ENCODE measurements at regions not wholly inside any gene's neighbourhood (a gene's known extent, or its start where the extent isn't known, plus 50 kb on each side); places are given as distances from the start of the nearest gene placed in this dataset.

- H3K4me3 ChIP-seq (ENCODE audit: low read length) = no peak overlapping the region
- no peak overlapping the region for H3K27ac ChIP-seq (ENCODE audit: low read depth, low read length)
- WGBS (ENCODE audit: extremely low coverage, insufficient coverage, low lambda C conversion rate) = 100% methylated on average over 1 of the region's 5 CpGs
These were observed 122.9 kb upstream of the ATP2B1 start for GRCh38 chr12:89831310-89832095.

GRCh38 chr12:89829434-89829975, 120.9 kb upstream of the ATP2B1 start:
- Histone ChIP-seq H4K8ac (ENCODE audit: low read depth, low read length) (peak overlapping the region; percentile 56), H3K79me2 (ENCODE audit: control insufficient read depth, insufficient read depth, low read length) (no peaks in the 10 kb centered on the region), H3K27me3 (ENCODE audit: insufficient read depth, low read length, poor library complexity) (no peaks in the 10 kb centered on the region), H3K27ac (ENCODE audit: low read depth, low read length) (no peak overlapping the region), H2BK5ac (ENCODE audit: low read length) (no peak overlapping the region), H2AK5ac (ENCODE audit: low read length) (no peak overlapping the region), H3K79me1 (ENCODE audit: low read length) (no peaks in the 10 kb centered on the region), H3K4me3 (ENCODE audit: low read length) (no peak overlapping the region), H3K9ac (ENCODE audit: low read length) (no peak overlapping the region), H4K5ac (ENCODE audit: low read length) (no peak overlapping the region), H2BK120ac (ENCODE audit: low read depth, low read length) (no peak overlapping the region), H3K23ac (ENCODE audit: low read length) (no peak overlapping the region), H3K4ac (ENCODE audit: low read depth, low read length) (no peak overlapping the region), H3K4me1 (ENCODE audit: control insufficient read depth, low read depth, low read length) (peaks cover 4% of the 10 kb centered on the region), H3K56ac (ENCODE audit: low read length) (no peak overlapping the region), H3K18ac (ENCODE audit: low read length) (peak overlapping the region; percentile 92), H2BK15ac (replicated peaks; ENCODE audit: low read depth) (no peak overlapping the region), H3K36me3 (ENCODE audit: control insufficient read depth, insufficient read depth, low read length) (no peaks in the 10 kb centered on the region), H3K4me2 (ENCODE audit: low read length) (no peak overlapping the region)
- DNase-seq = peak; percentile 88
- WGBS (ENCODE audit: extremely low coverage, insufficient coverage, low lambda C conversion rate) = no CpG with 5 or more reads among the region's 2 CpGs

More at GRCh38 chr12:89831310-89832095, 122.9 kb upstream of the ATP2B1 start:
- Histone ChIP-seq H2BK15ac (replicated peaks; ENCODE audit: low read depth) (no peak overlapping the region), H3K4me1 (ENCODE audit: control insufficient read depth, low read depth, low read length) (peaks cover 4% of the 10 kb centered on the region), H2BK120ac (ENCODE audit: low read depth, low read length) (no peak overlapping the region), H3K18ac (ENCODE audit: low read length) (no peak overlapping the region), H3K36me3 (ENCODE audit: control insufficient read depth, insufficient read depth, low read length) (no peaks in the 10 kb centered on the region), H4K5ac (ENCODE audit: low read length) (no peak overlapping the region), H3K4me2 (ENCODE audit: low read length) (no peak overlapping the region), H3K27me3 (ENCODE audit: insufficient read depth, low read length, poor library complexity) (no peaks in the 10 kb centered on the region), H4K8ac (ENCODE audit: low read depth, low read length) (no peak overlapping the region), H2BK5ac (ENCODE audit: low read length) (no peak overlapping the region), H3K4ac (ENCODE audit: low read depth, low read length) (no peak overlapping the region), H3K79me1 (ENCODE audit: low read length) (no peaks in the 10 kb centered on the region), H3K56ac (ENCODE audit: low read length) (no peak overlapping the region), H2AK5ac (ENCODE audit: low read length) (no peak overlapping the region), H3K79me2 (ENCODE audit: control insufficient read depth, insufficient read depth, low read length) (no peaks in the 10 kb centered on the region), H3K23ac (ENCODE audit: low read length) (no peak overlapping the region), H3K9ac (ENCODE audit: low read length) (no peak overlapping the region)
- DNase-seq = no peak

GRCh38 chr12:89828575-89828974, 119.9 kb upstream of the ATP2B1 start:
- no peak overlapping the region for H2BK5ac ChIP-seq (ENCODE audit: low read length)
- no peak overlapping the region for H3K4me2 ChIP-seq (ENCODE audit: low read length)
- no peak overlapping the region for H2BK15ac ChIP-seq (replicated peaks; ENCODE audit: low read depth)
- H3K27me3 ChIP-seq (ENCODE audit: insufficient read depth, low read length, poor library complexity) = no peaks in the 10 kb centered on the region
- H3K56ac ChIP-seq (ENCODE audit: low read length) = no peak overlapping the region
- no peak overlapping the region for H3K9ac ChIP-seq (ENCODE audit: low read length)
- H4K8ac ChIP-seq (ENCODE audit: low read depth, low read length) = no peak overlapping the region
- no peak for DNase-seq
- H3K4ac ChIP-seq (ENCODE audit: low read depth, low read length) = no peak overlapping the region
- no peak overlapping the region for H3K18ac ChIP-seq (ENCODE audit: low read length)
- H3K23ac ChIP-seq (ENCODE audit: low read length) = no peak overlapping the region
- no CpG with 5 or more reads among the region's 2 CpGs for WGBS (ENCODE audit: extremely low coverage, insufficient coverage, low lambda C conversion rate)
- H3K4me3 ChIP-seq (ENCODE audit: low read length) = no peak overlapping the region
- peaks cover 4% of the 10 kb centered on the region for H3K4me1 ChIP-seq (ENCODE audit: control insufficient read depth, low read depth, low read length)
- H3K79me2 ChIP-seq (ENCODE audit: control insufficient read depth, insufficient read depth, low read length) = no peaks in the 10 kb centered on the region
- no peaks in the 10 kb centered on the region for H3K79me1 ChIP-seq (ENCODE audit: low read length)
- H3K36me3 ChIP-seq (ENCODE audit: control insufficient read depth, insufficient read depth, low read length) = no peaks in the 10 kb centered on the region
- H2BK120ac ChIP-seq (ENCODE audit: low read depth, low read length) = no peak overlapping the region
- no peak overlapping the region for H3K27ac ChIP-seq (ENCODE audit: low read depth, low read length)
- no peak overlapping the region for H2AK5ac ChIP-seq (ENCODE audit: low read length)
- H4K5ac ChIP-seq (ENCODE audit: low read length) = no peak overlapping the region

- H3K79me2 ChIP-seq (ENCODE audit: control insufficient read depth, insufficient read depth, low read length) = no peaks in the 10 kb centered on the region
- no peaks in the 10 kb centered on the region for H3K36me3 ChIP-seq (ENCODE audit: control insufficient read depth, insufficient read depth, low read length)
- H3K27ac ChIP-seq (ENCODE audit: low read depth, low read length) = no peak overlapping the region
- H4K8ac ChIP-seq (ENCODE audit: low read depth, low read length) = no peak overlapping the region
- H3K4ac ChIP-seq (ENCODE audit: low read depth, low read length) = no peak overlapping the region
- H3K79me1 ChIP-seq (ENCODE audit: low read length) = no peaks in the 10 kb centered on the region
- H3K56ac ChIP-seq (ENCODE audit: low read length) = no peak overlapping the region
- no peak overlapping the region for H2BK15ac ChIP-seq (replicated peaks; ENCODE audit: low read depth)
- peak overlapping the region; percentile 31 for H3K18ac ChIP-seq (ENCODE audit: low read length)
- H2BK5ac ChIP-seq (ENCODE audit: low read length) = no peak overlapping the region
- peaks cover 4% of the 10 kb centered on the region for H3K4me1 ChIP-seq (ENCODE audit: control insufficient read depth, low read depth, low read length)
- H3K9ac ChIP-seq (ENCODE audit: low read length) = no peak overlapping the region
- no peak overlapping the region for H3K4me2 ChIP-seq (ENCODE audit: low read length)
- H3K23ac ChIP-seq (ENCODE audit: low read length) = no peak overlapping the region
- no peak overlapping the region for H2AK5ac ChIP-seq (ENCODE audit: low read length)
- WGBS (ENCODE audit: extremely low coverage, insufficient coverage, low lambda C conversion rate) = 100% methylated on average over 1 of the region's 5 CpGs
- H3K27me3 ChIP-seq (ENCODE audit: insufficient read depth, low read length, poor library complexity) = no peaks in the 10 kb centered on the region
- no peak overlapping the region for H3K4me3 ChIP-seq (ENCODE audit: low read length)
- no peak overlapping the region for H4K5ac ChIP-seq (ENCODE audit: low read length)
- no peak overlapping the region for H2BK120ac ChIP-seq (ENCODE audit: low read depth, low read length)
- peak; percentile 94 for DNase-seq
These were observed 119.0 kb upstream of the ATP2B1 start for GRCh38 chr12:89827592-89827991.

- peaks cover 4% of the 10 kb centered on the region for H3K4me1 ChIP-seq (ENCODE audit: control insufficient read depth, low read depth, low read length)
- WGBS (ENCODE audit: extremely low coverage, insufficient coverage, low lambda C conversion rate) = no CpG with 5 or more reads among the region's 2 CpGs
- no peak for DNase-seq
- no peak overlapping the region for H2AK5ac ChIP-seq (ENCODE audit: low read length)
- H3K79me2 ChIP-seq (ENCODE audit: control insufficient read depth, insufficient read depth, low read length) = no peaks in the 10 kb centered on the region
- no peak overlapping the region for H3K4me2 ChIP-seq (ENCODE audit: low read length)
- no peak overlapping the region for H3K18ac ChIP-seq (ENCODE audit: low read length)
- no peak overlapping the region for H3K23ac ChIP-seq (ENCODE audit: low read length)
- H2BK15ac ChIP-seq (replicated peaks; ENCODE audit: low read depth) = no peak overlapping the region
- no peak overlapping the region for H4K5ac ChIP-seq (ENCODE audit: low read length)
- H3K9ac ChIP-seq (ENCODE audit: low read length) = no peak overlapping the region
- no peaks in the 10 kb centered on the region for H3K27me3 ChIP-seq (ENCODE audit: insufficient read depth, low read length, poor library complexity)
- no peak overlapping the region for H3K27ac ChIP-seq (ENCODE audit: low read depth, low read length)
- H3K79me1 ChIP-seq (ENCODE audit: low read length) = no peaks in the 10 kb centered on the region
- H4K8ac ChIP-seq (ENCODE audit: low read depth, low read length) = no peak overlapping the region
- H3K56ac ChIP-seq (ENCODE audit: low read length) = no peak overlapping the region
- H3K36me3 ChIP-seq (ENCODE audit: control insufficient read depth, insufficient read depth, low read length) = no peaks in the 10 kb centered on the region
- H3K4ac ChIP-seq (ENCODE audit: low read depth, low read length) = no peak overlapping the region
- H3K4me3 ChIP-seq (ENCODE audit: low read length) = no peak overlapping the region
- no peak overlapping the region for H2BK5ac ChIP-seq (ENCODE audit: low read length)
- no peak overlapping the region for H2BK120ac ChIP-seq (ENCODE audit: low read depth, low read length)
These were observed 117.8 kb upstream of the ATP2B1 start for GRCh38 chr12:89826468-89826867.

Measured in mesendoderm (in vitro differentiated cells).